SK-N-SH (cell line): ENCODE measurements at regions not wholly inside any gene's neighbourhood (a gene's known extent, or its start where the extent isn't known, plus 50 kb on each side); places are given as distances from the start of the nearest gene placed in this dataset.

Experiments used
- CHD2 ChIP-seq: fragments of 150-350 bp; IDR thresholded peaks from 2 replicates; pipeline ENCODE4 v1.6.1; 2018; ENCODE audit warnings: low read length; ENCODE audit not compliant: partially characterized antibody
- EP300 ChIP-seq, 2 experiments: IDR thresholded peaks; 2 replicates each; pipeline versions ENCODE4 v1.4.0 to v1.6.1; 2012; ENCODE audit warnings: borderline replicate concordance in 1 of 2, low read depth in 1 of 2, low read length in 1 of 2
- EZH2phosphoT487 ChIP-seq: fragments of 200-600 bp; sonication (generic); IDR thresholded peaks from 2 replicates; pipeline ENCODE4 v1.6.1; 2017; ENCODE audit warnings: low read depth, mixed run types, mild to moderate bottlenecking, antibody characterized with exemption, moderate library complexity, borderline replicate concordance
- FOXM1 ChIP-seq: IDR thresholded peaks from 2 replicates; pipeline ENCODE4 v1.4.0; 2012; ENCODE audit warnings: low read depth, mild to moderate bottlenecking
- MXI1 ChIP-seq: IDR thresholded peaks from 2 replicates; pipeline ENCODE4 v1.6.1; 2012; ENCODE audit warnings: mild to moderate bottlenecking, low read depth, low read length, improper control_type of control experiment
- POLR2AphosphoS5 ChIP-seq: IDR thresholded peaks from 2 replicates; pipeline ENCODE4 v1.6.1; 2012; ENCODE audit warnings: low read depth, low read length
- RCOR1 ChIP-seq: fragments of 150-350 bp; IDR thresholded peaks from 2 replicates; pipeline ENCODE4 v1.6.1; 2017; ENCODE audit warnings: antibody characterized with exemption, low read length
- RXRA ChIP-seq: IDR thresholded peaks from 2 replicates; pipeline ENCODE4 v1.4.0; 2012; ENCODE audit warnings: low read depth, mild to moderate bottlenecking, borderline replicate concordance
- SMC3 ChIP-seq: IDR thresholded peaks from 2 replicates; pipeline ENCODE4 v1.6.1; 2012; ENCODE audit warnings: low read depth, low read length, improper control_type of control experiment
- TEAD4 ChIP-seq: IDR thresholded peaks from 2 replicates; pipeline ENCODE4 v1.4.0; 2012; ENCODE audit warnings: mild to moderate bottlenecking, borderline replicate concordance; ENCODE audit not compliant: insufficient read depth
- TF ChIP-seq, protein P1 (sequence below): IDR thresholded peaks from 2 replicates; pipeline ENCODE4 v1.6.1; 2012; ENCODE audit warnings: mild to moderate bottlenecking, low read depth, low read length, moderate library complexity
- TF ChIP-seq, protein P2 (sequence below): fragments of 200-600 bp; sonication (generic); IDR thresholded peaks from 2 replicates; pipeline ENCODE4 v1.6.1; 2017; ENCODE audit warnings: antibody characterized with exemption, mild to moderate bottlenecking, moderate library complexity
- TF ChIP-seq, protein P3 (sequence below): IDR thresholded peaks from 2 replicates; pipeline ENCODE4; 2012
- TF ChIP-seq, protein P4 (sequence below): fragments of 150-350 bp; IDR thresholded peaks from 2 replicates; pipeline ENCODE4 v1.6.1; 2016; ENCODE audit warnings: mild to moderate bottlenecking, low read depth, low read length

DNA sequence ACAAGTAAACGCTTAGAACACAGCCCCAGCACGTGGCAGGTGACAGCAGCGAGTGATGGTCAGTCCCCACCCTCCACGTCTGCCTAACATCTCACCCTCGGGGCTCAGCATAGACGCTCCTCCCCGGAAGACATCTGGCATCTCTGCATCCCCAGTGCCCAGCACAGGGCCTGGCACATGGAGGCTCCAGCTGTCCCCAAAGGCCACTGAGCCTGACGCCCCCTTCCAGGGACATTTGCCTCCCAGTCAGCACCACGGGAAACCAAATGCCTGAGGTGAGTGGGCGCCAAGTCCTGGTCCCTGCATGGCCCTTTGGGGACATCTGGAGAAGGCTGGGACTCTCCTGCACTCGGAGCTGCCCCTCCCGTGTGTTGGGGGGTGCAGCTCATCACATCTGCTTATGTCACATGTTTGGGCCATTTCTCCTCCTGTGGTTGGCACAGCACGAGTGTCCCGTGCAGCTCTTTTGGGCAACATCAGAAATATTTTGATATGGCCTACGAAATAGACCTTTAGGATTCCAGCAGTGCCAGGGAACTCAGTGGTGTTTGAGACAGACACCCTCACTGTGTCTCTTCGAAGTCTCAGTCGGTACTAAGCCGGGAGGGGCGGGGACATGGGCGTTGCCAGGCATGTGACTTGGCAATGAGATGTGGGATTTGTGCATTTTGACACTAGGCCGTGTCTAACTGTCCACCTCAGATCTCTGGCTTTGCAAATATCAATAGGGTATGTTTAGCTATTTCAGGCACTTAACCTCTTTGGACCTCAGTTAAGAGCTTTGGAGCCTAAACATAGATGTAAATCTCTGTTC lies 315.0 kb downstream of the PTPRU start:
- TF ChIP-seq, protein P1, sequence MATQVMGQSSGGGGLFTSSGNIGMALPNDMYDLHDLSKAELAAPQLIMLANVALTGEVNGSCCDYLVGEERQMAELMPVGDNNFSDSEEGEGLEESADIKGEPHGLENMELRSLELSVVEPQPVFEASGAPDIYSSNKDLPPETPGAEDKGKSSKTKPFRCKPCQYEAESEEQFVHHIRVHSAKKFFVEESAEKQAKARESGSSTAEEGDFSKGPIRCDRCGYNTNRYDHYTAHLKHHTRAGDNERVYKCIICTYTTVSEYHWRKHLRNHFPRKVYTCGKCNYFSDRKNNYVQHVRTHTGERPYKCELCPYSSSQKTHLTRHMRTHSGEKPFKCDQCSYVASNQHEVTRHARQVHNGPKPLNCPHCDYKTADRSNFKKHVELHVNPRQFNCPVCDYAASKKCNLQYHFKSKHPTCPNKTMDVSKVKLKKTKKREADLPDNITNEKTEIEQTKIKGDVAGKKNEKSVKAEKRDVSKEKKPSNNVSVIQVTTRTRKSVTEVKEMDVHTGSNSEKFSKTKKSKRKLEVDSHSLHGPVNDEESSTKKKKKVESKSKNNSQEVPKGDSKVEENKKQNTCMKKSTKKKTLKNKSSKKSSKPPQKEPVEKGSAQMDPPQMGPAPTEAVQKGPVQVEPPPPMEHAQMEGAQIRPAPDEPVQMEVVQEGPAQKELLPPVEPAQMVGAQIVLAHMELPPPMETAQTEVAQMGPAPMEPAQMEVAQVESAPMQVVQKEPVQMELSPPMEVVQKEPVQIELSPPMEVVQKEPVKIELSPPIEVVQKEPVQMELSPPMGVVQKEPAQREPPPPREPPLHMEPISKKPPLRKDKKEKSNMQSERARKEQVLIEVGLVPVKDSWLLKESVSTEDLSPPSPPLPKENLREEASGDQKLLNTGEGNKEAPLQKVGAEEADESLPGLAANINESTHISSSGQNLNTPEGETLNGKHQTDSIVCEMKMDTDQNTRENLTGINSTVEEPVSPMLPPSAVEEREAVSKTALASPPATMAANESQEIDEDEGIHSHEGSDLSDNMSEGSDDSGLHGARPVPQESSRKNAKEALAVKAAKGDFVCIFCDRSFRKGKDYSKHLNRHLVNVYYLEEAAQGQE: no peak
- TF ChIP-seq POLR2AphosphoS5 (no peak), CHD2 (no peak), RXRA (no peak), RCOR1 (no peak), MXI1 (no peak), EZH2phosphoT487 (no peak), SMC3 (no peak), TEAD4 (no peak), EP300 (IDR thresholded peaks at IDR 0.05; ENCODE audit: borderline replicate concordance in 1 of 2, low read depth in 1 of 2, low read length in 1 of 2) (no peak), FOXM1 (no peak)
- TF ChIP-seq, protein P2, sequence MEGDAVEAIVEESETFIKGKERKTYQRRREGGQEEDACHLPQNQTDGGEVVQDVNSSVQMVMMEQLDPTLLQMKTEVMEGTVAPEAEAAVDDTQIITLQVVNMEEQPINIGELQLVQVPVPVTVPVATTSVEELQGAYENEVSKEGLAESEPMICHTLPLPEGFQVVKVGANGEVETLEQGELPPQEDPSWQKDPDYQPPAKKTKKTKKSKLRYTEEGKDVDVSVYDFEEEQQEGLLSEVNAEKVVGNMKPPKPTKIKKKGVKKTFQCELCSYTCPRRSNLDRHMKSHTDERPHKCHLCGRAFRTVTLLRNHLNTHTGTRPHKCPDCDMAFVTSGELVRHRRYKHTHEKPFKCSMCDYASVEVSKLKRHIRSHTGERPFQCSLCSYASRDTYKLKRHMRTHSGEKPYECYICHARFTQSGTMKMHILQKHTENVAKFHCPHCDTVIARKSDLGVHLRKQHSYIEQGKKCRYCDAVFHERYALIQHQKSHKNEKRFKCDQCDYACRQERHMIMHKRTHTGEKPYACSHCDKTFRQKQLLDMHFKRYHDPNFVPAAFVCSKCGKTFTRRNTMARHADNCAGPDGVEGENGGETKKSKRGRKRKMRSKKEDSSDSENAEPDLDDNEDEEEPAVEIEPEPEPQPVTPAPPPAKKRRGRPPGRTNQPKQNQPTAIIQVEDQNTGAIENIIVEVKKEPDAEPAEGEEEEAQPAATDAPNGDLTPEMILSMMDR: no peak
- TF ChIP-seq, protein P3, sequence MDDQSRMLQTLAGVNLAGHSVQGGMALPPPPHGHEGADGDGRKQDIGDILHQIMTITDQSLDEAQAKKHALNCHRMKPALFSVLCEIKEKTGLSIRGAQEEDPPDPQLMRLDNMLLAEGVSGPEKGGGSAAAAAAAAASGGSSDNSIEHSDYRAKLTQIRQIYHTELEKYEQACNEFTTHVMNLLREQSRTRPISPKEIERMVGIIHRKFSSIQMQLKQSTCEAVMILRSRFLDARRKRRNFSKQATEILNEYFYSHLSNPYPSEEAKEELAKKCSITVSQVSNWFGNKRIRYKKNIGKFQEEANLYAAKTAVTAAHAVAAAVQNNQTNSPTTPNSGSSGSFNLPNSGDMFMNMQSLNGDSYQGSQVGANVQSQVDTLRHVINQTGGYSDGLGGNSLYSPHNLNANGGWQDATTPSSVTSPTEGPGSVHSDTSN: no peak
- TF ChIP-seq, protein P4, sequence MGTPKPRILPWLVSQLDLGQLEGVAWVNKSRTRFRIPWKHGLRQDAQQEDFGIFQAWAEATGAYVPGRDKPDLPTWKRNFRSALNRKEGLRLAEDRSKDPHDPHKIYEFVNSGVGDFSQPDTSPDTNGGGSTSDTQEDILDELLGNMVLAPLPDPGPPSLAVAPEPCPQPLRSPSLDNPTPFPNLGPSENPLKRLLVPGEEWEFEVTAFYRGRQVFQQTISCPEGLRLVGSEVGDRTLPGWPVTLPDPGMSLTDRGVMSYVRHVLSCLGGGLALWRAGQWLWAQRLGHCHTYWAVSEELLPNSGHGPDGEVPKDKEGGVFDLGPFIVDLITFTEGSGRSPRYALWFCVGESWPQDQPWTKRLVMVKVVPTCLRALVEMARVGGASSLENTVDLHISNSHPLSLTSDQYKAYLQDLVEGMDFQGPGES: no peak
